Smooth muscle cell (in vitro differentiated cells): ENCODE measurements at regions not wholly inside any gene's neighbourhood (a gene's known extent, or its start where the extent isn't known, plus 50 kb on each side); places are given as distances from the start of the nearest gene placed in this dataset.

ENCODE experiments used
- DNase-seq: peaks from one replicate; lab custom pipeline; 2025; ENCODE audit not compliant: unreplicated experiment; lab: John Stamatoyannopoulos, UW
- H2AFZ ChIP-seq: fragments of 200-600 bp; sonication (generic); 2 replicates; pipeline ENCODE4 v1.6.0; 2016; ENCODE audit warnings: antibody characterized with exemption, low read depth, mild to moderate bottlenecking
- H3F3A ChIP-seq: fragments of 200-600 bp; sonication (generic); 2 replicates; pipeline ENCODE4 v1.6.0; 2017; ENCODE audit warnings: antibody characterized with exemption, low read depth
- H3K27ac ChIP-seq: fragments of 200-600 bp; sonication (generic); 2 replicates; pipeline ENCODE4 v1.5.1; 2016; ENCODE audit warnings: low read depth, mild to moderate bottlenecking
- H3K27me3 ChIP-seq: fragments of 200-600 bp; sonication (generic); 2 replicates; pipeline ENCODE4 v1.6.1; 2016; ENCODE audit warnings: low read depth, mild to moderate bottlenecking
- H3K36me3 ChIP-seq: fragments of 200-600 bp; sonication (generic); 2 replicates; pipeline ENCODE4 v1.5.1; 2016; ENCODE audit warnings: low read depth
- H3K4me1 ChIP-seq: fragments of 200-600 bp; sonication (generic); 2 replicates; pipeline ENCODE4 v1.5.1; 2016; ENCODE audit warnings: low read depth
- H3K4me2 ChIP-seq: fragments of 200-600 bp; sonication (generic); 2 replicates; pipeline ENCODE4 v1.6.0; 2016; ENCODE audit warnings: mild to moderate bottlenecking
- H3K4me3 ChIP-seq: fragments of 200-600 bp; sonication (generic); 2 replicates; pipeline ENCODE4 v1.5.1; 2016; ENCODE audit warnings: mild to moderate bottlenecking
- H3K79me2 ChIP-seq: fragments of 200-600 bp; sonication (generic); 2 replicates; pipeline ENCODE4 v1.6.0; 2016; ENCODE audit warnings: low read depth, mild to moderate bottlenecking
- H3K9ac ChIP-seq: fragments of 200-600 bp; sonication (generic); 2 replicates; pipeline ENCODE4 v1.6.0; 2016; ENCODE audit warnings: low read depth
- H3K9me3 ChIP-seq: fragments of 200-600 bp; sonication (generic); replicated peaks from 2 replicates; pipeline ENCODE4 v1.5.1; 2016; ENCODE audit warnings: low read depth
- H4K20me1 ChIP-seq: fragments of 200-600 bp; sonication (generic); 2 replicates; pipeline ENCODE4 v1.6.0; 2016; ENCODE audit warnings: low read depth
- WGBS: methylation state at CpG from one replicate; pipeline ENCODE4 v1.1.7; 2016; ENCODE audit warnings: low lambda C conversion rate; 5-methylcytosine and 5-hydroxymethylcytosine counted together
- TF ChIP-seq, protein P1 (sequence below): fragments of 200-600 bp; sonication (generic); IDR thresholded peaks from 2 replicates; pipeline ENCODE4 v1.5.1; 2017; ENCODE audit warnings: borderline replicate concordance, mild to moderate bottlenecking, antibody characterized with exemption; ENCODE audit not compliant: insufficient read depth, poor library complexity, severe bottlenecking

DNA sequence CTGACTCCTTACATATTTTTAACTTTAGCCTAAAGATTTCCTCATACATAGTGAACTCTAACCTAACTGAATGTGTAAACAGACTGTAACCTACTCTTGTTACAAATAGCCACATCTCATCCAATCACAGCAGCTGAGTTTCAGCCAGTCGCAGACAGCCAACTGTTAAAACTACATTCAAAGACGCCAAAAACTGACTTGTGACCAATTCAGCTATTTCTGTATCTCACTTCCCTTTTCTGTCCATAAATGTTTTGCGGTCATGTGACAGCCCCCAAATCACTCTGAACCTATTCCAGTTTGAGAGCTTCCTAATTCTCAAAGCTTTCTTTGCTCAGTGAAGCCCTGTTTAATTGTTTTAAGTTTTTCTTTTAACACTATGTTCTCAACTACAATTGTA, 2731.9 kb downstream of the ARAP2 start:
- H3K36me3 ChIP-seq = no peaks in the 10 kb centered on the region
- H3K4me2 ChIP-seq = no peak overlapping the region
- H3K9ac ChIP-seq = no peak overlapping the region
- H3K27ac ChIP-seq = no peak overlapping the region
- no peaks in the 10 kb centered on the region for H3K27me3 ChIP-seq
- H3K79me2 ChIP-seq = no peaks in the 10 kb centered on the region
- peaks cover 6% of the 10 kb centered on the region for H3K9me3 ChIP-seq
- TF ChIP-seq, protein P1, sequence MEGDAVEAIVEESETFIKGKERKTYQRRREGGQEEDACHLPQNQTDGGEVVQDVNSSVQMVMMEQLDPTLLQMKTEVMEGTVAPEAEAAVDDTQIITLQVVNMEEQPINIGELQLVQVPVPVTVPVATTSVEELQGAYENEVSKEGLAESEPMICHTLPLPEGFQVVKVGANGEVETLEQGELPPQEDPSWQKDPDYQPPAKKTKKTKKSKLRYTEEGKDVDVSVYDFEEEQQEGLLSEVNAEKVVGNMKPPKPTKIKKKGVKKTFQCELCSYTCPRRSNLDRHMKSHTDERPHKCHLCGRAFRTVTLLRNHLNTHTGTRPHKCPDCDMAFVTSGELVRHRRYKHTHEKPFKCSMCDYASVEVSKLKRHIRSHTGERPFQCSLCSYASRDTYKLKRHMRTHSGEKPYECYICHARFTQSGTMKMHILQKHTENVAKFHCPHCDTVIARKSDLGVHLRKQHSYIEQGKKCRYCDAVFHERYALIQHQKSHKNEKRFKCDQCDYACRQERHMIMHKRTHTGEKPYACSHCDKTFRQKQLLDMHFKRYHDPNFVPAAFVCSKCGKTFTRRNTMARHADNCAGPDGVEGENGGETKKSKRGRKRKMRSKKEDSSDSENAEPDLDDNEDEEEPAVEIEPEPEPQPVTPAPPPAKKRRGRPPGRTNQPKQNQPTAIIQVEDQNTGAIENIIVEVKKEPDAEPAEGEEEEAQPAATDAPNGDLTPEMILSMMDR = no peak
- DNase-seq = no peak
- H4K20me1 ChIP-seq = no peaks in the 10 kb centered on the region
- no peak overlapping the region for H2AFZ ChIP-seq
- 97% methylated on average over 3 of the region's 3 CpGs for WGBS
- H3F3A ChIP-seq = no peaks in the 10 kb centered on the region
- no peak overlapping the region for H3K4me3 ChIP-seq
- no peaks in the 10 kb centered on the region for H3K4me1 ChIP-seq

DNA sequence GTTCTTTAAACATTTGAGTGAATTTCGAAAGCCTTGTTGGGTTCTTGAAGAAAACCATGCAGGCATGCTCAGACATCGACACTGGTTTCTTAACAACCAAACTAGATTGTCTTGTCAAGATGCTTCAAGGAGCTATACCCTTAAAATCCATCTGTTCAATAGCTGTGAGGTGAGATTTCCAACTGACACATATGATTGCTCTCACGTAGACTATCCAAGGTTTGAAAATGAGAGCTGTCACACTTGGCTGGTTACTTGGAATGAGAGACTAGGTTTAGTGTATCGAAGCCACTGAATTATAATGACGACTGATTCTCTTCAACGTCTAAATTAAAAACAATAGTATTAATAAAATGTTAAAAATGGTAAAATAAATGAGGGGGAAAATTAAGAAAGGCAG, 2725.5 kb downstream of the ARAP2 start:
- Histone ChIP-seq H2AFZ (no peak overlapping the region), H3K9ac (no peak overlapping the region), H3K9me3 (peaks cover 8% of the 10 kb centered on the region), H3K79me2 (no peaks in the 10 kb centered on the region), H4K20me1 (no peaks in the 10 kb centered on the region), H3K4me3 (no peak overlapping the region), H3K36me3 (no peaks in the 10 kb centered on the region), H3K4me1 (no peaks in the 10 kb centered on the region), H3K27me3 (no peaks in the 10 kb centered on the region), H3K4me2 (no peak overlapping the region), H3K27ac (no peak overlapping the region), H3F3A (no peaks in the 10 kb centered on the region)
- TF ChIP-seq, protein P1 = no peak
- no peak for DNase-seq
- WGBS = 93% methylated on average over 6 of the region's 6 CpGs

DNA sequence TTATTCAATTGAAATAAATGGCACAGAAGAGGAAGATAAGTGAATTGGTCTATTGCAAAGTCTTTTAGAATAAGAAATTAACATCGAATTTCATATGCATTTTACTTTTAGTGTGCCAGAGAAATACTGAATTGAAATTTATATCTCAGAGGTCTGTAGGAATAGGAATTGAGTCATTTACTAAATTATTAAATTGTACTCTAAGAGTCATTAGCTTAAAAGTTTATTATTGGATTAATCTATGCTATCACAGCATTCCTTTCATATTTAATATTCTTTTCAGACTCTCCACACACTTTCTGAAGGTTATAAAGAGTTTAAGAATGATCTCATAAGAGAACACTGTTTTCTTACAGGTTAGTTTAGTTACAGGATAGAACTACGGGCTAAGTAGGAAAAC, 2711.5 kb downstream of the ARAP2 start:
- H3K4me1 ChIP-seq = no peaks in the 10 kb centered on the region
- no peak overlapping the region for H3K9ac ChIP-seq
- no peak for DNase-seq
- WGBS = 93% methylated on average over 2 of the region's 2 CpGs
- no peak overlapping the region for H3K27ac ChIP-seq
- TF ChIP-seq, protein P1 = no peak
- H3K79me2 ChIP-seq = no peaks in the 10 kb centered on the region
- H3K4me3 ChIP-seq = no peak overlapping the region
- no peaks in the 10 kb centered on the region for H3F3A ChIP-seq
- H4K20me1 ChIP-seq = no peaks in the 10 kb centered on the region
- no peak overlapping the region for H3K4me2 ChIP-seq
- H3K27me3 ChIP-seq = no peaks in the 10 kb centered on the region
- H3K36me3 ChIP-seq = no peaks in the 10 kb centered on the region
- no peak overlapping the region for H2AFZ ChIP-seq
- no peaks in the 10 kb centered on the region for H3K9me3 ChIP-seq

DNA sequence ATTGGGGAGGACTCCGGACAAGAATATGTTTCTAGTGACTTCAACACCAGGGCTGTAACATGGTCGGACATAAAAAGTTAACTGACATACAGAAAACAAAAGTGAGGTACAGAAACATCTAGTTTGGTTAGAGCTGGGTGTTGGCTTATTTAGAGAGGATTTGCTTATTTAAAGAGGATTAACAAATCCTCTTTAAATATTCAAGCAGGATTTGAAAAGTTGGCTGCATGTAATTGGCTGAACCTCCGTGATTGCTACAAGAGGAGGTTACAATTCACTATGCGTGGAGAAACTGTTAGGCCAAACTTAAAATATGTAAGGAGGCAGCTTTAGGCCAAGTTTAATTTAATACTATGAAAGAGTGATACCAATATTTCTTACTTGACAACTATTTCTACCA, 2707.4 kb downstream of the ARAP2 start:
- Histone ChIP-seq H3K9me3 (no peaks in the 10 kb centered on the region), H3K27ac (no peak overlapping the region), H4K20me1 (no peaks in the 10 kb centered on the region), H3K4me1 (no peaks in the 10 kb centered on the region), H3K27me3 (no peaks in the 10 kb centered on the region), H3K4me3 (no peak overlapping the region), H3F3A (no peaks in the 10 kb centered on the region), H2AFZ (no peak overlapping the region), H3K9ac (no peak overlapping the region), H3K4me2 (no peak overlapping the region), H3K79me2 (no peaks in the 10 kb centered on the region), H3K36me3 (no peaks in the 10 kb centered on the region)
- TF ChIP-seq, protein P1 = no peak
- 94% methylated on average over 4 of the region's 4 CpGs for WGBS
- no peak for DNase-seq
